ENCODE measurements at regions not wholly inside any gene's neighbourhood (a gene's known extent, or its start where the extent isn't known, plus 50 kb on each side); places are given as distances from the start of the nearest gene placed in this dataset.

- no peak for TF ChIP-seq CTCF (conservative IDR thresholded peaks at IDR 0.05; ENCODE audit: low read length)
- TF ChIP-seq EZH2phosphoT487 (IDR thresholded peaks at IDR 0.05; ENCODE audit: borderline replicate concordance, low read depth, low read length), result no peak
Measured at GRCh38 chr3:83863380-83863779, 1095.4 kb upstream of the CADM2 start.

All from OCI-LY7 (cell line).